ENCODE measurements at regions not wholly inside any gene's neighbourhood (a gene's known extent, or its start where the extent isn't known, plus 50 kb on each side); places are given as distances from the start of the nearest gene placed in this dataset.
"Not testable (repeated sequence)": the region's sequence is repeated elsewhere in the genome, so short reads cannot be mapped to it uniquely, and the experiment has no call there.

DNA sequence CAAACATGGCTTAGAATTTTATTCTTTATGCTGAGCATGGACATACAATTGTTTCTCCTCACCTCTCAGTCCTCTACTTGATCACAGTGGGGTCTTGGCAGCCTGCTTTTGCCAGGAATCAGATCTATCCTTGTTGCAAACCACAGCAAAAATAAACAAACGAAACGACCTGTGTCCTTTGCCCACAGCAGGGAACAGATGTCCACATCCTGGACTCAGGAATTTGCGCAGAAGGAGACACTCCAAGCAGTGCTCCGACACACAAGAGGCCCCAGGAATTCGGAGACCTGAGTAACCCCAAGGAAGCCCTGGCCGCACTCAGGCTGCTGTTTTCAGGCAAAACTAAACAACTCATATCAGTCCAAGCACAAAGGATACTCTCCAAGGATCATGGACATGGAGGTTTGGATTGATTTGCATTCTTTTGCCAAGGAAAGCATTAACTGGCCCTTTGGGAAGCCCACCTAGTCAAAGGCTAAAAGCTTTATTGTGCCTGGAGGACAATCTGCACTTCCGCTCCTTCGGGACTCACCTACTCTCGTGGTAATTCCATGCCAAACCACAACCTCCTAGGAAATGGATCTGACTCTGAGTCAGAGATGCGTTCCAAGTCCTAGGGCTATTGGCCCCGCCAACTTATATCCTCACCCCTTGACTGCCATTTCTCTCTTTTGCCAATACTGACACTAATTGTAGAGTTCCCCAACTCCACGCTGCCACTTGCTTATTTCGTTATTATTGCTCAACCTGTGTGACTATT is 271.1 kb upstream of the CDH11 start:
- no peak for DNase-seq

DNA sequence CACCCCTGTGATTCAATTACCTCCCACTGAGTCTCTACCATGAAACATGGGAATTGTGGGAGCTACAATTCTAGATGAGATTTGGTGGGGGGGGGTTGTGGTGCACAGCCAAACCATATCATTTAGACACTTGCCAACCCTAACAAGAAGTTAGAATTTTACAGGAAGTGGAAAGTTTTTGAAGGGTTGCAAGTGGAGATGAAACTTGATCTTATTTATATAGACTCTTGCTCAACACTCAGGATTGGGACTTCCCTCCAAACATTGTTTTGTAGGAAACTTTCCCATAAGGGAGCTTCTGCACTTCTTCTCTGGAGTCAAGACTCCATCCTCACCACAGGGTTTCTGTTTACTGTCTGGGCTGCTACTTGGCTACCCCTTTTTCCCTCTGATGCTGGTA is 266.7 kb upstream of the CDH11 start:
- no peak for DNase-seq

DNA sequence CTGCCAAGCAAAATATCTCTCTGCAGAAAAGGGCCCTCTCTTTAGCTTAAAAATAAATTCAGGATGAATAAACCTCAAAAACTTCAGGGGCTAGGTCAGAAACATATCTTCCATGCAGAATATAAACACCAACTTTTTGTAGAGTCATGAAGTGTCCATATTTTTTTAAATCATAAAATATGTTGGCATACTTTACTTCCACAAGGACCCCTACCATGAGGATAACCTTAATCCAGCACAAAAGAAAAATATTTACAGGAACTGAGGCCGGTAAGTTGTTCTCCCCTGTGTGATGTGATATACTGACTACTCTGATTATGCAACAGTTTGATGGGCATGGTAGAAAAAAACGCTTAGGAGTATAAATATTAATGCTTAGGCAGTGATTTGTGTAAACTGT is 264.8 kb upstream of the CDH11 start:
- DNase-seq = no peak

DNA sequence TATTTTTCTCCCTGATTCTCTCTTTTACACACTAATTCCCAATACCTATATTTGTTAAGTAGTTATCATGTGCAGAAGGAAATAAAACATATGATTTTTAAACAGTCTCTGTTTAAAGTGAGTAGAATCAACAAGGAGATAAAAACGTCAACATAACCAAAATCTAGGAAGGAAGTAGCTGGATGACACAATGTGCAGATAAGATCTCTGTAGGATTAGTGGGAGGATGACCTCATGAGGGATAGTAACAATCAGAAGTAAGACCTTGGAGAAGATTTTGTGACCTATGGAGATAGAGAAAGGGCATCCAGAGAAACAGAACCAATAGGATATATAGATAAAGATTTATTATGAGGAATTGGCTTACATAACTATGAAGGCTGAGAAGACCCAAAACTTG is 262.6 kb upstream of the CDH11 start:
- no peak for DNase-seq

DNA sequence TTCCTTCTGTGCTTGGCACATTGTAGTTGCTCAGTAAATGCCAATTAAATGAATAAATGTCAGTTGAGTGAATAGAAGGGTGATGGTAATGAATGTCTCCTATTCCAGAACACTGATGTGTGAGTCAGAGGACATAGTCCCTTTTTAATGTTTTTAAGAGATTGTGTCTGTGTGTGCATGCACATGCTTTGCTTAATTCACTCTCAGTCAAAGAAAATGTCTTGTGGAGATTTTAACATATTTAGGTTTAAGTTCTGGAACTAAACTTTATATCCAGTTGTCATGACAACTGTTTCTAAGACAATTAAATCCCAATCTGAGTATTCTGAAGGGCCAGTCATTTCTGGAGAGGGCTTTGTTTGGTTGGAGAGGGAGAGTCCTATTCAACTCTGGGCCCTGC is 255.3 kb upstream of the CDH11 start:
- DNase-seq = no peak

DNA sequence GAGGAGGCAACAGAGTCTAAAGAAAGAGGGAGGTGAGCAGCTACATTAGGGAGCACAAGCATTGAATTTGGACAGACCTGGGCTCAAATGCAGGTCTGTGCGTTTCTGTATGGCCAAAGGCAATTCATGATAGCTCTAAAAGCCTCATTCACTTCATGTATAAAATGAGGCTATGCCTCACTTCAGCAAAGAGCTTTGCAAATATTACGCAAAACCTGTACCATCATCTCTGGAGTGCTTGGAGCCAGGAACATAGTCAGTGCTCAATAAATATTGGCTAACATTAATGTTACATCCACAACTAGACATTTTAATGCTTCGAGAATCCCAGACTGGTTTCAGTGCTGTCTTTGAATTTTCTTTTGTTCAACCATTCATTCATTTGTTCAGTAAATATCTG is 254.7 kb upstream of the CDH11 start:
- no peak for DNase-seq

DNA sequence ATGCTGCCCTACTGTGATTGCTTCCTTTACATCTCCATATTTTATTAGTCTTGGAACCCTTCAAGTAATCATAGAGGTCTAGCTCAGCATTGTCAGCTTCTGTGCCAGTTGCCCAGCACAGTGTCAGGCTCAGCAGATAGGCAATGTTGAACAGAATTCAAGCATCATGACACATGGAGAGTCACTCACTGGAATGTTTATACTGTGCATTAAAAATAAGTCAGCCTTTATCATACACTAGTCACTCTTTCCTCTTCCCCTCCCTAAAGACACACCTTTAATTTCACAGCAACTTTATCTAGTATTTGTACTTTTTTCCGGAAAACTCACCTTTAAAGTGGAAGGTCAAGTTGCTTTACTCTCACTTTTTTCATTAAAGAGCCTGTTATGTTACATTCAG is 253.8 kb upstream of the CDH11 start:
- DNase-seq = no peak

DNA sequence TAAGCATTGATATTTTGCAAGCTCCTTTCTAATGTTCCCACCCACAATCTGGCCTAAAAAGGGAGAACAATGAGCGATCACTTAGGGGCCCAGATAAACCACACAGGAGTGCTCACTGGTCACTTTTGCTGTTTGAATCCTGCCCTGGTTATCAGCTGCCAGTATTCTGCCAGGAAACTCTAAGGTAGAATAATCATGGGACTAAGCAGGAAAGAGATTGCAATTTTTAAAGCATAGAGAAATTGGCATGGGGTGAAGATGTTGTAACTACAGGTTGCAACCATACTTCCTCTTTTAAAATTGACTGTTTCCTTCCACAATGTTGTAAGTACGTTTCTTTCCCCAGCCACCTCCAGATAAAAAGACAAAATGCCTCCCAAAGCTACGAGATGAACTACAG is 251.2 kb upstream of the CDH11 start:
- no peak for DNase-seq

DNA sequence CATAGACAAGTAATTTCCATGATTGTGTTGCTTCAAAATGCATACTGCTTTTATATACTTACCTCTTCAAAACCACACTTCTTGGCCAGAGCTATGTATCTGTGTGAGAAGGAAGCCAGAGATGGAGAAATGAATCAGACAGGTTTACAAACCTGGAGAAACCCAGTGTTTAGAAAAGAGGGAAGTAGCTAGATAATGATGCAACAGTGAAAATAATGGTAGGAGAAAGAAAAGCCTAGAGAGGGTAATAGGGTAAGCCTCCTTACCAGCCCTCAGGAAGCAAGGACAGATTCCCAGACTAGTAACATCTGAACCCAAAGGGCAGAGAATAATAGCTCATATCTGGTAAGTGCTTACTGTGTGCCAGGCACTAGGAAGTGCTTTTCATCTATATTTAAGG is 250.3 kb upstream of the CDH11 start:
- DNase-seq = no peak

DNA sequence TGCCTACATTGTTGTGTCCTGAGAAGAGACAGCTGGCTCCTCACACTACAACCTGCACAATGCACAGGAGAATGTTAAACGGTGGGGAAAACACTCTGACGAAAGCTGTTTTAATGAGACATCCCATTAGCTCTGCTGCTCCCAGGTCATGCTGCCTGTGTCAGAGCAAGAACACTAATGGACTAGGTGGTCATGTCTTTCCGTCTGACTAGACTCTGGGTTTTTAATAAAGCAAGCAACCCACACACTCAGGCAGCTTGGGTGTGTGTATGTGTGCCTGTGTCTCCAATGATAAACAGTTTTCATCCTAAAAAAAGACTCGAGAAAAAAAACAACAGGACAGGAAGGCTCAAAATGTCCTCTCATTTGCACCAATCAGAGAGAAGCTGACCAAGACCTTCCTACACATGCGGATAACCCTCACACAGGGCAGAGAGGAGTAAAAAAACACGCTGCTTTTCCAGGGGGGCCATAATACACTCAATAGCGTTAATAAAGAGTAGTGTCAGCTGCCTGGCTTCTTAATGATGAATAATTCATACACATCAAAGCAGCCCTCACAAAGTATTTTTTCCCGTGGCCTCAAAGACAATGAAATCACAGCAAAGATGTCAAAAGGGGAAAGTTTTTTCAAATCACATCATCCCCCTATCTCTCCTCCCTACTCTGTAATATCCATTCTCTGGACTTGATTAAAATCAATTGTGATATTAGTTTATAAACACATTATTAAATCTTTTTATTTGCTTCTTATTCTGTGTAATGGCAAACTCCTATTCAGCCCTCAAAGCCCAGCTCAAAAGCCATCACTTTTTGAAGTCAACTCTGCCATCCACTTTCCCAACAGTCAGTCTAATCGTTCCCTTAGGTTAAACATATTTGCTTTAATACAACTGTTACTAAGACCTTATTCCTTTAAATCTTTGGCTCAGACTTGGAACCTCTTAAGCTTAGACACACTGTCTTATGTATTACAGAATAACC is 244.2 kb upstream of the CDH11 start:
- no peak for DNase-seq

DNA sequence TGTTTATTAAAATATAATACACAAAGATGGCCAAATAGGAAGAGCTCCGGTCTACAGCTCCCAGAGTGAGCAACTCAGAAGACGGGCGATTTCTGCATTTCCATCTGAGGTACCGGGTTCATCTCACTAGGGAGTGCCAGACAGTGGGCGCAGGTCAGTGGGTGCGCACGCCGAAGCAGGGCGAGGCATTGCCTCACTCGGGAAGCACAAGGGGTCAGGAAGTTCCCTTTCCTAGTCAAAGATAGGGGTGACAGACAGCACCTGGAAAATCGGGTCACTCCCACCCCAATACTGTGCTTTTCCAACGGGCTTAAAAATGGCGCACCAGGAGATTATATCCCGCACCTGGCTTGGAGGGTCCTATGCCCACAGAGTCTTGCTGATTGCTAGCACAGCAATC is 234.9 kb upstream of the CDH11 start:
- not testable (repeated sequence) for DNase-seq

DNA sequence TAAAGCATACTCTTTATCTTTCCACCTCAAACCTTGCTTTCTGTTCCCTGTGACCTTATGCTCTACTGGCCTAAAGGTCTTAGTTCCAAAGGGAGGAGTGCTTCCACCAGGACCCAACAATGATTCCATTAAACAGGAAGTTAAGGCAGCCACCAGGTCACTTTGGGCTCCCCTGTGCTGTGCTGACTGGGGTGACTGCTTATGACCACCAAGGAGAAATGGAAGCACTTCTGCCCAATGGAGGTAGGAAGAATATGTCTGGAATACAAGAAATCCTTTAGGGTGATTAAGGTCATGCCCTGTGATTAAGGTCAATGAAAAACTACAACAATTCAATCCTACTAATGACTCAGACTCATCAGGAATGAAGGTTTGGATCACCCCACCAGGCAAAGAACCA is 233.8 kb upstream of the CDH11 start:
- no peak for DNase-seq

DNA sequence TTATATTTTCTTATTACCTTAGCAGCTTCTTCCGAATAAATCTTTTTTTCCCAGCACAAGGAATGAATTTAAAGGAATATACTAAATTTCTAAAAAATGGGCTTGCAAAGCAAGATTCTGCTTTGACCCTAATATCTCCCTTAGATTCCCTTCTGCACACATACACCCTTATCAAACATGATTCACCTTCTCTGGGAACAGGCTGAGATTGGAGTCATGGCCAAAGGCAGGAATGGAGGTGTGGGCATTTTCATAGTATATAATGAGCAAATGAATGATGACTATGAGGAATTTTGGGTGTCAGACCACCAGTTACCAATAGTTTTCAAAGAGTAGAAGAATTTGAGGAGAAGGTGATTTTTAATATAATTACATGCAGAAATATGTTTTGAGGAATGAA is 231.3 kb upstream of the CDH11 start:
- no peak for DNase-seq

DNA sequence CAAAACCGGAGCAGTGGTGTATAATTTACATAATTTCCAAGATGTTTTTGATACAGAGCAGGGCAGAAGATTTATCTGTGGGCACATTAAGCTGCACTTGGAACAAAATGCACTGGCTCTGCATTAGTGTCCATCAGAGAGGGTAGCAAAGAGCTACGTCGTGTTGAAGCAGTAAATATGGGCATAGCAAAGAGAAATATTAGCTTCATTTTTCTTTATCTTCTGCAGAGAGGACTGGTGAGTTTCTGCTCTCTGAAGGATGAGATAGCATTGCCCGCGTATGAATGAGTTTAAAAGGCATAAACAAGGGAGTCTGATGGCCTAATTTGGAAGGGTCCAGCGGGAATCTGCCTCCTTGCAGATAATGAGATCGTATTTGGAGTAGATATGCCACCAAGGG is 227.8 kb upstream of the CDH11 start:
- no peak for DNase-seq

DNA sequence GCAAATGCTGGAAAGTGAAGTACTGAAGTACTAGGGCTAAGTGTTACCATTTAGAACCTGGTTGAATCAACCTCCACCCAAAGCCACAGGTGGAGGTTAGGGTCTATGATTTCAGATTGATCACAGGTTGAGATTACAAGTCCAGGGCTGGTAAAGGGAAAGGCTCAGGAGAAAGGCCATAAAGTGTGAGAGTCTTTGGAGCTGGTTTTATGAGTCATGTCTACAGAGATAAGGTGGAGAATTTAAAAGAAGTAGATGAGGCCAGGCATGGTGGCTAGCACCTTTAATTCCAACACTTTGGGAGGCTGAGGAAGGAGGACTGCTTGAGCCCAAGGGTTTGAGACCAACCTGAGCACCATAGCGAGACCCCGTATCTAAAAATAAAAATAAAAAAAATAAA is 221.7 kb upstream of the CDH11 start:
- DNase-seq = no peak

DNA sequence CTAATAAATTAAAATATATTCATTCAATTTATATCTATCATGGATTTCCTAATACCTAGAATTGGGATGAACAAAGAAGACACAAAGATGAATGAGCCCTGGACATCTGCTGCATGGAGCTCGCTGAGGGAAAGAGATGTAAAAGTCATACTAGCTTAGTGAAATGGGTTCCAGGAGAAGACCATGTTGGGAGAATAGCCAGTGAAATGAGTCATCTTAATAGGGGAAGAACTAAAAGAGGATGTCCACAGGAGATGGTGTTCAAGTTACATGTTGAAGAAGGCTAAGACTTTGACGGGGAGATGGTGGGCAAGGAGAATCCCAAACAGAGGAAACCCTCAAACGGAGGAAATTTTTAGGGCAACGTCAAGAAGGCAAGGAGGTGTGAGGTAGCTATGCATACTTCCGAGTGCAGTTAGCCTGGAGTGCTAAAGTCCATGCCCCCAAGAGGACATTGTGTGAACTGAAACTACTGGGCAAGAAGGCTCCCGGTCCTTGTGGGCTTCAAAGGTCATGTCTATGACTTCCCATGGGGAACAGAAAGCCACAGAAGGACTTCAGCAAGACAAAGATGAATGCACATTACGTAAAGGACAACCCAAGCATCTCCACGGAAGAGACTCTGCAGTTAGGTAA is 220.5 kb upstream of the CDH11 start:
- DNase-seq = no peak

DNA sequence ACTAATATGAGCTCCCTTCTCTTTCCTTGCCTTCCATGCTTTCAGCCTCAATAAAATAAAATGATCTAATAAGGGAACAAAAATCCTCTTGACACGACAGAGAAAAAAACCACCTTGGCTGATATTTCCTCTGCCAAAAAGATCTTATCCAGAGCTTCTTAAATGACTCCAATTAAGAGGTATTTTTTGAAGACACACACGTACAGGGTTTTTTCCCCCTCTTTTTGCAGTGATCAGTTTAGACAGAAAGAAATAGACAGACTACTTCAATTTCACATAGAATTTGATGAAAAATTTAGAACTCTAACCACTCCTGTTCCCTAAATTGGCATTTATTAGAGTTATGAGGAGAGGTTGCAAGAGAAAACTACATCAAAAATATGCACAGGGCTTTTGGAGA is 217.2 kb upstream of the CDH11 start:
- no peak for DNase-seq

DNA sequence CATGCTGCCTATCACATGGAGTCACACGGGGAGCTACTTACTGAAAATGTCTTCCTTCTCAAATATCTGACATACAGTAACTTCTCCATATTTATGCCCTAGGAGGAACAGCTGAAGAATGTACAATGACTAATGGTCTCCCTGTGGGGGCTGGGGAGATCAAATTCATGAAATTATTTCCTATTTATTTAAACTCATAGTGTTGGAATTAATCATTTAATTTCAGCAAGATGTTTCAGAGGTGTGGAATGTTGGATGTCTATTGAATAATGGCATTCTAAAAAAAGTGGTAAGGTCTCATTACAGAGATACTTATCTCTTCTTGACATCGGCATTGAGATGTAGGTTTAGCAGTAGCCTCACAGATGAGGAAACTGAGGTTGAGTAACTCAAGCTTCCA is 214.3 kb upstream of the CDH11 start:
- DNase-seq = no peak

DNA sequence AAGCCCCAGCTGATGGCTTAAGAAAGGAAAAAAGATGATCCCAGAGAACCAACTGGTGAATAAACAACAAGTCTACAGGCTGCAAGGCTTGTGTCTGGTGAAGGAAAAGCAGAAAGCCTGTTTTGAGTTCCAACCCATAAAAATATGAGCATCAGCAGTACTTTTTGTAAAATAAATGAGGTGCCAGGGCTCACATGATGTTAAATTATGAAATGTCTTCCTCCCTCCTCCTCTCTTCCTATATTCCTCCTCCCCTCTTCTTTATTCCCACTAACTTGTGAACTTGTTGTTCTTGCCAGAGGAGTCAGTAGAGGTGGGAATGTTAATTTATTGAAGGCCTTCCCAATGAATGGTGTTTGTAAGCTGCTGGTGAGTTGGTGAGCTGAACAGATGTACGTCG is 212.2 kb upstream of the CDH11 start:
- DNase-seq = no peak

DNA sequence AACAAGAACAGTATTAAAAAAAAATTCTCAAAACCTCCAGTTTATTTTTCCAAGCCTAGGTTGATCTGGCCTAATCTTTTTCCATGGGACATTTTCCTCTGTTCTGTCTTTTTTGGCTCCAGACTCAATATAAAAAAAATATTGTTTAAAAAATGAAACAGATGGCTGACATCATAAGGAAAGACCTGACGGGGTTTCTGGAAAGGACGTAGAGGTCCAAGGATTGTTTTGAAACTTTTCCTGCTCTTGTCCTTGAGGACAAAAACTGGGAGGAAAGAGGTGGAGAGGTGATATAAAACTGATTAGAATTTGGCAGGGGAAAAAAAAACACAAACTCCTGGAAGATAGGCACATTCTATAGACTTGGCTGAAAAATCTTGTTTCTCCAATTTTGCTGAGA is 211.4 kb upstream of the CDH11 start:
- no peak for DNase-seq

DNA sequence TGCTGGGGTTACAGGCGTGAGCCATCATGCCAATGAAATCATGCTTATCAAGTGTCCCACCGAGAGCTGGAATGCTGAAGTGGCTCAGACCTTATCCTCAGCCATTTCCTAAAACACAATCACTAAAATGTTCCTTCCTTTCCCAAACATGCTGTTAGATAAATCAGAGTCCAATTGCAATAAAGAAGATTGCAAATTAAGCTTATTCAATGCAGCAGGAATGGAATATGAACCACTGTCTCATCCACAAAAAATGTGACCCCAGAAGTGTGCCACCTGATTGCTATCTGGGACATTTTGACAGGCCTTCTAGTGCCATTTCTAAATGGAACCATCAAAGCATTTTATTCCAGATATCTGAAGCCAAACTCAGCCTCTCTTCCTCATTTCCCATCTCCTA is 205.5 kb upstream of the CDH11 start:
- DNase-seq = no peak

DNA sequence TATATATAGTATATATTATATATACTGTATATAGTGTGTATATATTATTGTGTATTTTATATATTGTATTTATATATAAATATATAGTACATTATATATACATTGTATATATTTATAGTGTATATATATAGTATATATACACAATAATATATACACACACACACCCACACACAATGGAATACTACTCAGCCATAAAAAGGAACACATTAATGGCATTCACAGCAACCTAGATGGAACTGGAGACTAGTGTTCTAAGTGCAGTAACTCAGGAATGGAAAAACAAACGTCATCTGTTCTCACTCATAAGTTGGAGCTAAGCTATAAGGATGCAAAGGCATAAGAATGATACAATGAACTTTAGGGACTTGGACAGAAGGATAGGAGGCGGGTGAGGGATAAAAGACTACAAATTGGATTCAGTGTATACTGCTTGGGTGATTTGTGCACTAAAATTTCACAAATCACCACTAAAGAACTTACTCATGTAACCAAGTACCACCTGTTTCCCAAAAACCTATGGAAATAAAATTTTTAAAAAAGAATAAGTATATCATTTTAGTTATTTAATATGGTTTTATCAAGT is 201.9 kb upstream of the CDH11 start:
- DNase-seq = no peak

DNA sequence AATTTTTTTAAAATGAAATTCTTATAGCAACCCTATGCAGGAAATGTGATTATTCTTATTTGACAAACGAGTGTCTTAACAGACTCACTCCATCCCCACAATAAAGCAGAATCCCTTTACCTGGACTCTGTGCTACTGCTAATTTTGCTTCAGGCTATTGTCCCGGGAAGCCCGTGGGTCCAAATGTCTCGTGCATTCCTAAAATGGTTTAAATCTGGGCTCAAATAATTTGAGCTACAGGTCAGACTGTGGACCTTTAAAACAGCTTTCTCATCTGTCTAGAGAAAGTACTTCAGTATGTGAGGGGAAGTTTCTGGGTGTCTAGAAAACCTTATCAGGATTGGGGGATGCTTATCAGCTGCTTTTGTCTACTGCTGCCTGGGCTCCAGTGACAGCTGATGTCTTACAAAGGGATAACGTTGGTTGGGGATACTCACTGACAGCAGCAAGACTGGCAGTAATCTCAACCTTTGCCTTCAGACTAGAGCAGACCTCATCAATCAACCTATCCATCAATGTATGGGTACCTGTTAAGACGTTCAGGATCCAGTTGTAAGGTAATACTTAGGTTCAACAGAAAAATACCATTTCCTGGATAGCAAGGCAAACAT is 197.9 kb upstream of the CDH11 start:
- DNase-seq = no peak

Measured in NCI-H1092 treated with DMSO at 0.1 percent for 48 hours (cell line).